Prostate gland (tissue), 2 donors: ENCODE measurements at regions not wholly inside any gene's neighbourhood (a gene's known extent, or its start where the extent isn't known, plus 50 kb on each side); places are given as distances from the start of the nearest gene placed in this dataset.

ENCODE experiments used
- DNase-seq: peaks from one replicate; pipeline ENCODE4 v3.0.0-alpha.2; 2019; ENCODE audit warnings: low spot score
- H3K27ac ChIP-seq, 2 donors: fragments of 200-600 bp; sonication (generic); 2 replicates each; pipeline ENCODE4 v1.5.1; 2017 to 2019
- H3K27me3 ChIP-seq: fragments of 200-600 bp; sonication (generic); replicated peaks from 2 replicates; pipeline ENCODE4 v1.5.1; 2019; ENCODE audit not compliant: insufficient read depth
- H3K36me3 ChIP-seq, 2 donors: fragments of 200-600 bp; sonication (generic); 1 replicate in 1 of 2; 2 replicates in 1 of 2; pipeline versions ENCODE4 v1.5.1 to v1.8.1; 2017 to 2019
- H3K4me1 ChIP-seq: fragments of 200-600 bp; sonication (generic); replicated peaks from 2 replicates; pipeline ENCODE4 v1.5.1; 2019
- H3K4me3 ChIP-seq, 2 donors: fragments of 200-600 bp; sonication (generic); 2 replicates each; pipeline ENCODE4 v1.5.1; 2017 to 2019
- H3K9me3 ChIP-seq: fragments of 200-600 bp; sonication (generic); 2 replicates; pipeline ENCODE4 v1.5.1; 2017
- CTCF ChIP-seq, 4 experiments: fragments of 200-600 bp in 2 of 4; fragments of 450-650 bp in 2 of 4; sonication (generic) in 2 of 4; IDR thresholded peaks; 1 replicate in 3 of 4; 2 replicates in 1 of 4; pipeline ENCODE4 v1.5.1; 2016 to 2019; ENCODE audit warnings: antibody characterized with exemption in 4 of 4, mild to moderate bottlenecking in 2 of 4, moderate library complexity in 2 of 4
- POLR2A ChIP-seq: fragments of 450-650 bp; IDR thresholded peaks from one replicate; pipeline ENCODE4 v1.6.1; 2016; ENCODE audit warnings: antibody characterized with exemption, mild to moderate bottlenecking
- POLR2AphosphoS5 ChIP-seq: sonication (generic); formaldehyde crosslinking; IDR thresholded peaks from one replicate; pipeline ENCODE4 v1.6.1; 2017; ENCODE audit warnings: antibody characterized with exemption
- WGBS: methylation state at CpG from one replicate; pipeline ENCODE4 v1.1.5; 2018; 5-methylcytosine and 5-hydroxymethylcytosine counted together
- intact Hi-C: fragments of 100-400 bp; cut with DNase I; formaldehyde crosslinking; loops from one replicate; pipeline ENCODE4 v1.14.2; 2022

GRCh38 chr2:123036300-123036699 is 988.8 kb upstream of the CNTNAP5 start:
- Histone ChIP-seq H3K36me3 (no peaks in the 10 kb centered on the region), H3K27ac (no peak overlapping the region), H3K4me1 (no peaks in the 10 kb centered on the region), H3K4me3 (no peak overlapping the region), H3K9me3 (no peaks in the 10 kb centered on the region), H3K27me3 (no peaks in the 10 kb centered on the region)
- TF ChIP-seq POLR2AphosphoS5: no peak
- no peak for TF ChIP-seq POLR2A
- TF ChIP-seq CTCF (IDR thresholded peaks at IDR 0.05): no peak
- DNase-seq: no peak
- intact Hi-C loops: no loop called here

- WGBS: 60% methylated on average over 1 of the region's 1 CpG
These were observed 984.6 kb upstream of the CNTNAP5 start for GRCh38 chr2:123040506-123040905.

GRCh38 chr2:123043458-123043857 is 981.6 kb upstream of the CNTNAP5 start:
- DNase-seq: no peak
- no peaks in the 10 kb centered on the region for H3K36me3 ChIP-seq
- H3K4me1 ChIP-seq: no peaks in the 10 kb centered on the region
- intact Hi-C loops: no loop called here
- no peak for TF ChIP-seq POLR2A
- TF ChIP-seq POLR2AphosphoS5: no peak
- TF ChIP-seq CTCF (IDR thresholded peaks at IDR 0.05): no peak
- no peaks in the 10 kb centered on the region for H3K27me3 ChIP-seq
- H3K4me3 ChIP-seq: no peak overlapping the region
- no peaks in the 10 kb centered on the region for H3K9me3 ChIP-seq
- no peak overlapping the region for H3K27ac ChIP-seq
- 97% methylated on average over 1 of the region's 1 CpG for WGBS

More at GRCh38 chr2:123040506-123040905, 984.6 kb upstream of the CNTNAP5 start:
- Histone ChIP-seq H3K27me3 (no peaks in the 10 kb centered on the region), H3K9me3 (no peaks in the 10 kb centered on the region), H3K4me1 (no peaks in the 10 kb centered on the region), H3K27ac (no peak overlapping the region), H3K36me3 (no peaks in the 10 kb centered on the region), H3K4me3 (no peak overlapping the region)
- intact Hi-C loops: no loop called here
- TF ChIP-seq POLR2AphosphoS5: no peak
- no peak for TF ChIP-seq POLR2A
- TF ChIP-seq CTCF (IDR thresholded peaks at IDR 0.05): no peak
- DNase-seq: no peak

GRCh38 chr2:123045713-123046112 is 979.4 kb upstream of the CNTNAP5 start:
- H3K27me3 ChIP-seq: no peaks in the 10 kb centered on the region
- WGBS: 44% methylated on average over 3 of the region's 3 CpGs

More at GRCh38 chr2:123045713-123046112, 979.4 kb upstream of the CNTNAP5 start:
- no peaks in the 10 kb centered on the region for H3K36me3 ChIP-seq
- no peak for TF ChIP-seq POLR2A
- no peak for TF ChIP-seq CTCF (IDR thresholded peaks at IDR 0.05)
- no peak for TF ChIP-seq POLR2AphosphoS5
- no peak overlapping the region for H3K4me3 ChIP-seq
- DNase-seq: no peak
- no peaks in the 10 kb centered on the region for H3K9me3 ChIP-seq
- intact Hi-C loops: no loop called here
- H3K4me1 ChIP-seq: no peaks in the 10 kb centered on the region
- no peak overlapping the region for H3K27ac ChIP-seq
